Activated CD4-positive, CD25-positive, alpha-beta regulatory T cell treated with anti-CD3 and anti-CD28 coated beads, Interleukin-2, amount 50 U/mL, for 72 hours (primary cell): ENCODE measurements at regions not wholly inside any gene's neighbourhood (a gene's known extent, or its start where the extent isn't known, plus 50 kb on each side); places are given as distances from the start of the nearest gene placed in this dataset.

Experiments
- DNase-seq: peaks from one replicate; pipeline ENCODE4 v3.0.0; 2021

DNA sequence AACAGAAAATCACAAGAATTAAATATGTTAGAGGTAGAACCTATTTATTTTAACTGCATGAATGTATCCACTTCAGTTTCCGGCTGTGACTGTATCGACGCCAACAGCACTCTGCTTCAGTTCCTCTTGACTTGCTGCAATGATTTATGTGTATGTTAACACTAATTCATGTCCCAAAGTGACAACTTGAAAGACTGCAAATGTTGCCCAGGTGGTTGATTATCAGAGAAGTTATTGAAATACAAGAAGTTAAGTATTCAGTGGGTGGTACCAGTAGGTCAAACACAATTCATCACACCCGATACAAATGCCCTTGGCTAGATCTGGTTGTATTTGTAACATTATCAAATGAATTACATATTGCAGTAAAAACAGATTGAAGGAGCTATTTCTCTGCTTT, 622.7 kb upstream of the CDH18 start:
- DNase-seq = no peak

DNA sequence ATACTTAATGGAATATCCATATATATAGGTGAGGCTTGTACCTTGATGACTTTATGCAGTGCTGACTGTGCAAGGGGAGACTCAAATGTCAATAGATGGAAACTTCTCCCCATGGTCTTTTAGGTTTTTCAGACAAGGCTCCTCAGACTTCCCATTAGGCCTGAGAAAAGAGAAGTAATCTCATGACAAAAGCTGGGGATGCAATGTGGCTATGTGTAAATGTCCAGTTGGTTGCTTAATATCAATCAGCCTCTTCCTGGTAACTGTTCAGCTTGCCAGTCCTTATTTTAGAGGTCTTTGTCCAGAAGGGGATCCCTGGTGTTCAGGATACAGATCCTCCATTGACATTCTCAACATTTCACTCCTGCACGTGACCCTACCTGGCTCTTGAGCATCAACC, 621.1 kb upstream of the CDH18 start:
- DNase-seq = no peak

DNA sequence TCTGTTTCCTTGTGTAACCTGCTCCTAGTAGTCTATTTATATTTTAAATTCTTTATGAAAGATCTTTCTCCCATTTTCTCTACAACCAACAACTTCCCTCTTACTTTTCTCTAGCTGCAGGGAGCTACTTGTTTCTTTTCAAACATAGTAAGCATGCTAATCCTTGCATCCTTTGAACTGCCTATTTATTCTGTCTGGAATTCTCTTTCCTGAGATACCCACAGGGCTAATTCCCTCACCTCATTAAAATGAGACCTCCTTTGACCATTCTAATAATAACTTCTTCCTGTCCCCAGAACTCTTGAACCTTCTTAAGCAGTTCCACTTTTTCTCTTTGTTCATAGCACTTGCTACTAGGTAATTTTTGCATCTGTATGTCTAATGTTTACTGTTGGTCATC, 620.6 kb upstream of the CDH18 start:
- DNase-seq = no peak

DNA sequence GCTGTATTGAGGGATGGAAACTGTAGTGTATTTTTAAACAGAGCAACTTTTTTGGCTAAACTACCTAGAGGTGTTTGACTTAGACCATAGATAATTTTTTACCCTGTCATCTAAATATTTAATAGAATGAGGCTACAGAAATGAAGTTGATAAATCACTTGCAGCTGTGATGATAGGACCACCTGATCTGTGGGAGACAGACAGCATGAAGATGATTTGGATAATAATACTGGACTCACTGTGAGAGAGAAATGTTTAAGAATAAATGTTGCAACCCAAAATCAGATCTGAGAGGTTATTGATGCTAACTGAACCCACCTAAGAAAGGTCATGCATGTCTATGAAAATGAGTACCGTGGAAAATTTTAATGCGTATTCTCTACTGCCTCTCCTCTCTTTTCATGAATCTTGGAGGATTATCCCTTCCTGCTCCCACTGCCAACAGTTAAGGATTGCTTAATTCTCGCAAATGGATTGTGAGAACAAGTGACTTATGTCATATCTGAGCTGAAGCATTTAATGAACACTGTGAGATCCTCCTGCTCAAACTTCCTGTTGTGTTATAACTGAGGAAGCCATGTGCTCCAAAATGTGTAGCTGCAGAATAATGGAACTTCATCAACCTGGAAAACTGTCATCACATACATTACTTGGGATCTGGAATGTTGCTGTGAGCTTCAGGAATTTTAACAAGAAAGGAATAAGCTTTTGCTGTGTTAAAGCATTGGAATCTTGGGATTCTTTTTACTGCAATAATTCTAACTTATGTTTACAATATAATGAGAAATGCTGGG, 617.9 kb upstream of the CDH18 start:
- DNase-seq = no peak

DNA sequence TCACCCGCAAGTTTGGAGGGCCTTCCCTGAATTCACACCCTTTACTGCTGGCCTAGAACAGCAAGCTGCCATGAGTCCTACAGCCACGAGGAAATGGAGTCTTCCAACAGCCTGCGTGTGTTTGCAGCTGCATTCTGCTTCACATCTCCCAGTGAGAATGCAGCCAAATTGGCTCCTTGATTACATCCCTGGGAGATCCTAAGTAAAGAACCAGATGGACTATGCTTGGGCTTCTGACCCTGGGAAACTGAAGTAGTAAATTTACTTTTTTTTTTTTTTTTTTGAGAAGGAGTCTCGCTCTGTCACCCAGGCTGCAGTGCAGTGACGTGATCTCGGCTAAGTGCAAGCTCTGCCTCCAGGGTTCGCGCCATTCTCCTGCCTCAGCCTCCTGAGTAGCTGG, 617.0 kb upstream of the CDH18 start:
- no peak for DNase-seq

DNA sequence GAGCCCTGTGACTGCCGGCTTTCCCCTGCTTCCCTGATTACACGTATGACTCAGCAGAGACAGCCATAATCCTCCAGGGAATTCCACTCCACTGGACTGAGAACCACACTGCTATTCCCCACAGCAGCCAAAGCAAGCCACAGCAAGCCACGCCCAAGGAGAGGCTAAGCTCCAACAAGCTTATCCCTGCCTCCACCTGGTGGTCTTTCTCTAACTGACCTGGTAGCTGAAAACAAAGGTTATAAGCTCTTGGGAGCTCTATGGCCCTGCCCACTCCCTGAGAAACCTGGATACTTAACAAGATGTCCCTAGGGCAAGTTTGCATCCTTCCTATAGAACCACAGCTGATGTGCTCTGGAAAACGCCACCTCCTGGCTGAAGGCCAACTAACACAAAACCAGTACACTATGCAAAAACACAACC, 613.7 kb upstream of the CDH18 start:
- DNase-seq = no peak

DNA sequence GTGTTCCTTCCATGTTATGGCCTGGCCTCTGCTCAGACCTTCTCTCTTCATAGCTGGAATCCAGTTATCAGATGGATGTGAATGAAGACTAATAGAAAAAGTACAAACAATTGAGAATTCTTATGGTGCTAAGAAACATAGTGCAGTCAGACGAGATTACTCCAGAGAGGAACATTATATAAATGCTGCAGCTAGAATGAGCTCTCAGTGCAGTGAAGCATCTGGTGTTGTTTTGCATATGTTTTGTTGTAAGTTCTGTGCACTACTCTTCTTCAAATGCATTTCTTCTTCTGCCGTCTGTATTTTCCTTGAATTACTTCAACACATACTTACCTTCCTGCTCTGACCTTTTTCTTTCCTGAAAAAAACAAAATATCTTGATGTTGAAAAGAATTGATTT, 602.4 kb upstream of the CDH18 start:
- no peak for DNase-seq

DNA sequence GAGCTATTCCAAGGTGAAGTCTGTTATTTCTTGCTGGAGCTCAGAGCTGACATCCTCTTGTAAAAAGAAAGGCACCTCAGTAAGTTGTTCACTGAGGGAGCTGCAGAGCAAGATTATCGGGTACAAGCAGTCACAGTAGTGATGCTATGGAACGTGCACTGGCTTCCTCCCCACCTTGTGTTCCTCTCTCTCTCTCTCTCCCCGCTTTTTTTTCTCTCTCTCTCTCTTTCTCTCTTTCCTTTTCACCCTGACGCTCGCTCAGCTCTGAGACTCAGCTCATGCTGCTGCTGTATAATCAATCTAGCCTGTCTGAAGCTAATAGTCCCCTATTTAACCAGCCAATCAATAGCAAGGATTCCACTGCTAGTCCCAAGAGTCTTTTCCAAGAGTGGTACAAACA, 587.6 kb upstream of the CDH18 start:
- DNase-seq = no peak

DNA sequence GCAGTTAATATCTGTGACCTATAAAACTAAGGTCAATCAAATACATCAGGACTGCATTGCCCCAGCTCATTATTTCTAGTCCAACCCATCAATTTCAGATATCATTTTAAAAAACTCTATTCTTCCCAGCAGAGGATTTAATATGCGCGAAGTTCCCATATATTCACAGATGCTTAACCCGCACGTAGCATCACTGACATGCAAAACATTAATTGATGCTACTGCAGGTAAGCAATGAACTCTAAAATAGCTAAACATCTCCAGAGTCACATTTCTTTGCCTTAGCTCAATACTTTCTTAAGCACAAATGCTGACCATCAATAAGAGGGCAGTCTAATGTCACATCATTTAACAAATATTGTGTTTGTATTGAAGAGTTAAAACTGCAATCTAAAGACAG, 586.6 kb upstream of the CDH18 start:
- no peak for DNase-seq

DNA sequence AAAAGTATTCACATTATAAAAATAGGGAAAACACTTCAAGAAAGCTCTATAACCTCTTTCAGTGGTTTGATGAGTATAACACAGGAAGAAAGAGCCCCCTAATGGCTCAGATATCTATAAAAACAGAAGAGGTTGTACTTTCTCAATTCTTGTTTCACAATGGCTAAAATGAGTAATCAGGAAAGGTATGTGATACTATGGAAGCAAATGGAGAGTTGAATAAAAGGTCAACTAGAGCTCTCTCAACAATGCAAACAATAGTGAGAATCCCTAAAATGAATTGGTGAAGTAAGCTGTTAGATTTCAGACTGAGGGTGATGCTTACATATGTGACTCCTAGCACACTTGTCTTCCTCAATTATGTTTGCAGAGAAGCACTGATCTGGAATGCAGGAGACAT, 584.6 kb upstream of the CDH18 start:
- DNase-seq = no peak

DNA sequence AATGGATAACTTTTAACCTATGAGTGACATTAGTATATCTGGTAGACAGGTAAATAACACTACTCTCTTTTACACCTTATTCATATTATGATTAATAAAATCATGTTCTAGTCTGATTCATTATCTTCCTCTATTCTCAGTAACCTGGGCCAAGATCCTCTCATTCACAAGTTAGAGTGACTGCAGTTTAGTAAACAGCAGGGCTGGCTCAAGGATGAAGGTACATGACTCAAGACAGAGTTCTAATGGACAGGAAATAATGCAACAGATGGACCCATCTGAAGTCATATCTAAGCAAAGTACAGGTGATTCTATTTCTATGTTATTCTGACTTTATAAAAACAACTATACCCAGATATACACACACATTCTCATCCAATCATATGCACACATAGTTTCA, 582.5 kb upstream of the CDH18 start:
- DNase-seq = no peak

DNA sequence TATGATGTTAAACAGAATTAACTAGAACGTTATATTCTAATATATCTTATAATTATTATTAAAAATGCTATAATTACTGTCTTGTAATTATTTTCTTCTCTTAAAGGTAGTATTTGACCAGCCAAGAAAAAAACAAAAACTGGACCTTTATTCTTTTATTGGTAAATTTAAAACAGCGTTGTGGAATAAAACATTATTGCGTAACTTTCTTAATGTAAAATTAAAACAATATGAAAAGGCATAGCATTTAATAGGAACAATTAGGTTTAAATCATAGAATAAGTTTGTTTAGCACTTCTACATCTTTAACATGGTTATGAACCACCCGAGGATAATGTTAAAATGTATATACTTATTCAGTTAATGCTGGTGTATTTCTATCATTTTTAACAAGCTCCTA, 574.5 kb upstream of the CDH18 start:
- DNase-seq = no peak

DNA sequence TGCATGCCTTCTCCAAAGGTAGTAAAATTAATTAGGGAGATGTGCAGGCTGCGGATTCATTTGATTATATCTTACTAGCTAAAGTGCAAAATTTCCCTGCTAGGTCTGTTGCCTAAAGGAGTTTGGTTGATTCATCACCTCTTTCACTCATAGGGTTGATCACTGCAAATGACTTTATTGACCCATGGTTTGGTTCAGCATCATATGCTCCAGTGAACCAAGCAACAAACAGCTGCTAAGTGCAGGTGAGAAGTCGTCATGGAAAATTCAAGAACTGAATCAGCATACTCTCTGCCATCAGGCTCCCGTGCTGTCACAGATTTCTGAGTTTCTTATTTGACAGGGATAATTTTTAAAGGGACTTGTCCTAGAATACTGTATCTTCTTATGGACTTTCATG, 571.8 kb upstream of the CDH18 start:
- DNase-seq = no peak

DNA sequence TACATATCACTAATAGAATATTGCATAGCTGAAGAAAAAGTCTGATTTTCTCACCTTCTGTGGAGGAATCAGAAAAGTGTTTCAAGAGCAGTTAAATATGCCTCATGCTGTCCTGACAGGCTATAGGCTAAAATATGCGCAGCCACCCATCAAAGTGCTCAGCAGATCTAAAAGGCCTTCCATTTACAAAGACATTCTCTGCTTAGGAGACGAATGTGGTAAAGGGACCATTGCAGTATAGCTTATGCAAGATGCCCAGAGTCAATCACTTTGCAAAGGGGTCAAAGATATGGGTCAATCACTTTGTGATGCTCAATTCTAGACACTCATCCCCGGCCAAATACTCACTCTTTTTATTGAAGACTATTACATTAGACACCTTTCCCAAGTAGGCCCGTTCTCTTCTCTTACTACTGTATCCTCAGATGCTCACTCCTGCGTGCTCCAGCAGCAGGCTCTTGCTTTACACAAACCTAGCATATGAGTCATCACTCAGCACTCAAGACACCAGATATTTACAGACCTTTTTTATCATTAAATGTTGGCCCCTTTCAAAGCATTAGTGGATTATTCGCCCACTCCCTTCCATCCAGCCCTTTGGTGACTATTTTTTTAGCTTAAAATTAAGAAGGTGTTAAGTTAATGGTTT, 568.2 kb upstream of the CDH18 start:
- no peak for DNase-seq

DNA sequence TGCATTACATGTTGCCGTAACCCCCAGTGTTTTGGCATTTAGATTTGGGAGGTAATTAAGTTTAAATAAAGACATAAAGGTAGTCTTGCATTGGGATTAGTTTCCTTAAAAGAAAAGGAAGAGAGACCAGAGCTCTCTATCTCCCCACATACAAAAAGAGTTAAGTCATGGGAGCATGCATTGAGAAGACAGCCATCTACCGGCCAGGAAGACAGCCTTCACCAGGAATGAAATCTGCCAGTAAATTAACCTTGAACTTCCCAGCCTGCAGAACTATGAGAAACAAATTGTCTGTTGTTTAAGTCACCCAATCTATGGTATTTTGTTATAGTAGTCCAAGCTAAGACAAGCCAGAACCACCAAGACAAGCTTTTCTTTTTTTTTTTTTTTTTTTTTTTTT, 567.0 kb upstream of the CDH18 start:
- DNase-seq = no peak

DNA sequence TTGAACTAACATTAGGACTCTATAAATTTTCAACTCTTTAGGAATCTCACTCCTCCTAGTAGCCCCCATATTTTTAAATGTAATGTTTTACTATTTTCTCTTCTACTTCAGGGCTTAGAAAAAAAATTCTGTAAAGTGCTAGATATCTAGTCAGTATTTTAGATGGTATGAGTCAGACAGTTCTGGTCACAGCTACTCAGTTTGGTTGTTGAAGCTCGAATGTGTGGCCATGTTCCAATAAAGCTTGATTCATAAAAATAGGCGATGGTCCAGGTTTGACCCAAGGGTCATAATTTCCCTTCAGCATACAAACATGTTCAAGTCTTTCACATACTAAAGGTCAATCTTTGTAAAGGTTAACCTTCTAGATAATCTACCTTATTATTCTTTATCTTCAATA, 566.0 kb upstream of the CDH18 start:
- DNase-seq = no peak

DNA sequence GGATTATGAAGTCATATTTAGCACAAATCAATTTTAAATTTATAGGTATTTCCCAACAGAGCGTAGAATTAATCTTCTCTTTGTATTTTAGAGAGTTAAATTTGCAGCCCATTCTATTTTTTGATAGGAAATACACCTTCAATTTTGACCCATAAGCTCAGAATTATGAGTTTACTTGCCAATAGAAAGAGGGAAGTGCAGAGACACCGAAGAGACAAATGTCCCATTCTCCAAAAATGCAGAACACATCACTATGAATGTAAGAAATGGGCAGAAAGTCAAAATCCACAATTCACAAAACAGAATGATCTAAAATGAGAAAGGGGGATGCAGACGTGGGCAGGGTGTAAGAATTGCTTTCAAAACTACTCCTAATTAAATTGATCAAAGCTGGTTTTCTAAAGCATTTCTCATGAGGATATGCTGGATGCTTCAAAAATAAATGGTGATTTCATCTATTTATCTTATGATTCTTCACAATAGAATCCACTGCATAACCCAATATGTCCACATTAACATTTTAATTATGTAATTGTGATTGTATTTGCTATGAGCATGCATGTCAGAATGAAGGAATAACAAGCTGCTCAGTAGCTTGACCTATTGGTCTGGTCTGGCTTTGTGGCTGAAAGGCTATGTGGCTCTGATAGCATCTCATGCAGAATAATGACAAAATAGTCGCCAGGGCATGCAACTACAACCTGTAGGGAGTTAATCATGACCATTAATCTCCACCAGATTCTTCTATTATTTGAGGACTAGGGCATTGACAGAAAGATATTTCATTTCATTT, 550.1 kb upstream of the CDH18 start:
- DNase-seq = no peak

DNA sequence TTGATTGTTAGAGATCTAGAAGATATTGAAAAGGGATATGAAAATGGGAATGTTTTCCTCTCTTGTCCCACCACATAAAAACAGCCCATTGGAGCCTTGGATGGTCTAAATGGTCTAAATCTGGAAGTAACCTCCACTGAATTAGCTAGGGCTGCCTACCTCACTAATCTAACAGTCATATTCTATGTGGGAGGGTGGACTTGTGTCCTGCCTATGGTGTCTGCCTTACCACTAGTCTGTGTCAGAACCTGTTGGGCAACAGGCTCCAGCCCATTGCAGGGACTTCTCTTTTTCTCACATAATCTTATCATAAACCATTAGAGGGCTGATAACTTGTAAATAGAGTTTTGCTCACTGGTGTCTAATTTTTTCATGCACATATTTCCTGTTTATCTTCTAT, 548.8 kb upstream of the CDH18 start:
- no peak for DNase-seq

DNA sequence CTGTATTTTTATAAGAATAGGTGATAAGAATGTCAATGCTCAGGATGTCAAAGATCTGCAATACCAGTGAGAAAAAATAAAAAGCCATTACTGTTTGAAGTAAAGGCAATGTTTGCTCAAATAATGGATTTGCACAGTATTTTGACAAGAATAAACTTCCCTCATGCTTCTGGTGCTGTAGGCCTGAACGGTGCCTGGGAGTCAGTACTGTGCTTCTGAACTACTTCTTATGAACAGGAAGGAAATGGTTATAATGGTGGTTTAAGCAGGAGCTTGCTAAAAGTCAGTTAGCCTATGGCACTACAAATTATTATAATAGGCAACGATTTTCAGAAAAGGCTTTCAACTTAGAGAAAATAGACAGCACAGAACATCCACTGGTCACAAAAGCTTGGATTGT, 548.3 kb upstream of the CDH18 start:
- no peak for DNase-seq

DNA sequence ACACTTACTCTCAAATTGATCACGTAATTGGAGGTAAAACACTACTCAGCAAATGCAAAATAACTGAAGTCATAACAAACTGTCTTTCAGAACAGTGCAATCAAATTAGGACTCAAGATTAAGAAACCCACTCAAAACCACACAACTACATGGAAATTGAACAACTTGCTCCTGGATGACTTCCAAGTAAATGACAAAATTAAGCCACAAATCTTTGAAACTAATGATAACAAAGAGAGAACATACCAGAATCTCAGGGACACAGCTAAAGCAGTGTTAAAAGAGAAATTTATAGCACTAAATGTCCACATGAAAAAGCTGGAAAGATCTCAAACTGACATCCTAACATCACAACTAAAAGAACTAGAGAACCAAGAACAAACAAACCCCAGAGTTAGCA, 540.5 kb upstream of the CDH18 start:
- no peak for DNase-seq

DNA sequence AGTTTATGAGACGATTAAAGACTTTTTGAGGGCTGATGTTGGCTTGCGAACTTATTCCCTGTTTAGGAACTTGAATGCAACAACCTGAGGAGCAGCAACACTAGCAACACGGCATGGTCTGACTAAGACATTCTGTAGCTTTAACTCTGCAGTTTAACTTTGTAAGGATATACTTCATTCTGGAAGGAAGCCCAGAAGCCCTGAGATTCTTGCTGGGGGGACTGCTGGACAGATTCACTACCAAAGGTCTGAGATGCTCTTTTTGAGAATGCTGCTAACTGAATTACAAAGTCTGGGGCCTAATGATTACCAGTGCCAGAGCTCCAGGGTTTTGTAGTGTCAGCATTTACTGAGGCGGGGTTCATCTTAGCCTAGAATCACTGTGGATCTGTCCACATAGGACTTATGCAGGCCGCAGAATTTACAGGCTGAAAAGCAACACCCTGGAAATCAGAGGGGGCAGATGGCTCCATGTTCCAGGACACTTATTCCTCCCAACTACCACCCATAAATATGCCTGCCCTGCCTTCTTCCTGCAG, 537.1 kb upstream of the CDH18 start:
- DNase-seq = no peak

DNA sequence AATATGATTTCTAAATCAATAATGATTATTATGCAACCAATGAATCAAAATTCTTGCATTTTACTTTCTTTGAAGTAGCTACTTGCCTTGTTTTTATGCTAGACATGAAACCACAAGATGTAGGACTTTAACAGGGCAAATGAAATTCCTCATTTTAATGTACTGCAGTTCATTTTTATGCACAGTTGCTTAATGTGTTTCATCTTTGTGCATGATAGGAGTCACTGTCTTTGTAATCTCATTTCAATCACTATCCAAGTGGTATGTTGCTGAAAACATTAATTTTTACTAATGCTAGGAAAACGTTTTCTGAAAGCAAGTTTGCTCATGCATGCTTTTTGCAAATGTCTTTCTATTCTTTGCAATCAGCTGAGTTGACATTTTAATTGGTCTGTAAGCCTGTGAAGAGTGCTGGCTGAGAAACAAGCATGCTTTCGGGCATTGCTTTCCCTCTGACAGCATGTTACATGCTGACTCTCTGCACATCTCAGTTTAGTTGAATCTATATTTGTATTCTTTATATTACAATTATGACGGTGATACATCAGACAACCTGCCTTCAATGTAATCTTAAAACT, 535.0 kb upstream of the CDH18 start:
- DNase-seq = no peak

DNA sequence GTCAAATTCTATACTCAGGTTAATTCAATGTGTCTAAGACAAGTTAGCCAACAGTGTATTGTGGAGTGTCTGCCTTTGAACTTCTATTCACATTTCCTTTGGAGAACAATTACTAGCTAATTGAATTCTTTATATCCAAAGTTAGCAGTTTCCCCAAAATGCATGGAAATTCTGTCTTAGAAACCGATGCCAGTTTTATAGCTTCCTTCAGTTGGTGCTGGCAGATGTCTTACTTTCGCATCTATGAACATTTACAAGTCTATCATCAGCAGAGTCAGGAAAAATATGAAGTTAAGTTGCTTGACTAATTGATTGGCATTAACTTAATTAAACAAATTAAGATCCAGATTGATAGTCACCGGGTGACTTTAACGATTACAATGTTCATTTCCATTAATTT, 527.6 kb upstream of the CDH18 start:
- DNase-seq = no peak

DNA sequence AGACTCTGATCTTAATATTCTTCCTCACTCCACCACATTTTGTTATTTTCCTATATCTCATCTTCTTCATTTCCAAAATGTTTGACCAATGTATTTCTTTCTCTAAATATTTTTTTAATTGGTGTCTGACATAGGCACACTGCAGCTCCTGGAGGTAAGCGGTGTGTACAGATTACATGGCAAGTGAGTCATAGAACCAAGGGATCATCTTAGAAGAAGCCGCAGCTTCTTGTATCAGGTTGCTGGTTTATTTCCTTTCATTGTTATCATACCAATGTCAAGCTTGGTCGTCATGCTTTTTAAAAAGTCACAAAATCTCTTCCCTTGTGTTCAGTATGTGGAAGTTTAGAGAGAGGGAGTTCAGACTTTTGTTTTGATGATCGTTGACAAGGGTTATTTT, 526.1 kb upstream of the CDH18 start:
- DNase-seq = no peak
